ENCODE measurements at regions not wholly inside any gene's neighbourhood (a gene's known extent, or its start where the extent isn't known, plus 50 kb on each side); places are given as distances from the start of the nearest gene placed in this dataset.

- TF ChIP-seq SP1 (IDR thresholded peaks at IDR 0.05; ENCODE audit: low read depth, low read length): no peak
- TF ChIP-seq KDM5A (IDR thresholded peaks at IDR 0.05; ENCODE audit: low read length): no peak
- no peak for TF ChIP-seq CHD2 (IDR thresholded peaks at IDR 0.05; ENCODE audit: low read length)
These were observed 263.8 kb downstream of the SYK start (continued) for GRCh38 chr9:91065231-91066041.
